ENCODE measurements at regions not wholly inside any gene's neighbourhood (a gene's known extent, or its start where the extent isn't known, plus 50 kb on each side); places are given as distances from the start of the nearest gene placed in this dataset.

- peaks cover 3% of the 10 kb centered on the region for H3K36me3 Mint-ChIP-seq
- H3K4me3 Mint-ChIP-seq = no peak overlapping the region
- TF ChIP-seq CTCF (IDR thresholded peaks at IDR 0.05; ENCODE audit: unreplicated experiment) = no peak
- no peaks in the 10 kb centered on the region for H3K4me1 Mint-ChIP-seq
- peaks cover 6% of the 10 kb centered on the region for H3K9me3 Mint-ChIP-seq
- peaks cover 23% of the 10 kb centered on the region for H3K27me3 Mint-ChIP-seq (ENCODE audit: low read depth)
- no peak for DNase-seq (ENCODE audit: low spot score in 2 of 2, unreplicated experiment in 2 of 2)
- no peak overlapping the region for H3K27ac Mint-ChIP-seq
Observed at GRCh38 chr9:90124961-90125360, 517.7 kb downstream of the DIRAS2 start.

- no peak for TF ChIP-seq CTCF (IDR thresholded peaks at IDR 0.05; ENCODE audit: unreplicated experiment)
- Mint-ChIP-seq H3K4me3 (no peak overlapping the region), H3K9me3 (peaks cover 6% of the 10 kb centered on the region), H3K36me3 (peaks cover 3% of the 10 kb centered on the region), H3K27ac (no peak overlapping the region), H3K4me1 (no peaks in the 10 kb centered on the region), H3K27me3 (ENCODE audit: low read depth) (peaks cover 29% of the 10 kb centered on the region)
- no peak for DNase-seq (ENCODE audit: low spot score in 2 of 2, unreplicated experiment in 2 of 2)
Observed at GRCh38 chr9:90127923-90128322, 514.7 kb downstream of the DIRAS2 start.

GRCh38 chr9:90128587-90129190 lies 513.9 kb downstream of the DIRAS2 start:
- TF ChIP-seq CTCF (IDR thresholded peaks at IDR 0.05; ENCODE audit: unreplicated experiment) = no peak
- peaks cover 6% of the 10 kb centered on the region for H3K9me3 Mint-ChIP-seq
- H3K27ac Mint-ChIP-seq = no peak overlapping the region
- H3K36me3 Mint-ChIP-seq = peaks cover 3% of the 10 kb centered on the region
- no peaks in the 10 kb centered on the region for H3K4me1 Mint-ChIP-seq
- no peak overlapping the region for H3K4me3 Mint-ChIP-seq
- DNase-seq (ENCODE audit: low spot score in 2 of 2, unreplicated experiment in 2 of 2) = no peak
- peaks cover 29% of the 10 kb centered on the region for H3K27me3 Mint-ChIP-seq (ENCODE audit: low read depth)

- no peak for TF ChIP-seq CTCF (IDR thresholded peaks at IDR 0.05; ENCODE audit: unreplicated experiment)
- H3K27ac Mint-ChIP-seq = no peak overlapping the region
- DNase-seq (ENCODE audit: low spot score in 2 of 2, unreplicated experiment in 2 of 2) = no peak
- H3K27me3 Mint-ChIP-seq (ENCODE audit: low read depth) = peaks cover 35% of the 10 kb centered on the region
- no peaks in the 10 kb centered on the region for H3K36me3 Mint-ChIP-seq
- H3K9me3 Mint-ChIP-seq = peaks cover 2% of the 10 kb centered on the region
- no peaks in the 10 kb centered on the region for H3K4me1 Mint-ChIP-seq
- H3K4me3 Mint-ChIP-seq = no peak overlapping the region
Observed at GRCh38 chr9:90129446-90129845, 513.2 kb downstream of the DIRAS2 start.

- DNase-seq (ENCODE audit: low spot score in 2 of 2, unreplicated experiment in 2 of 2) = no peak
- no peaks in the 10 kb centered on the region for H3K4me1 Mint-ChIP-seq
- no peak for TF ChIP-seq CTCF (IDR thresholded peaks at IDR 0.05; ENCODE audit: unreplicated experiment)
- H3K27me3 Mint-ChIP-seq (ENCODE audit: low read depth) = peaks cover 33% of the 10 kb centered on the region
- H3K36me3 Mint-ChIP-seq = no peaks in the 10 kb centered on the region
- no peak overlapping the region for H3K4me3 Mint-ChIP-seq
- H3K27ac Mint-ChIP-seq = no peak overlapping the region
- no peaks in the 10 kb centered on the region for H3K9me3 Mint-ChIP-seq
Observed at GRCh38 chr9:90131568-90131967, 511.1 kb downstream of the DIRAS2 start.

- Mint-ChIP-seq H3K4me1 (no peaks in the 10 kb centered on the region), H3K9me3 (no peaks in the 10 kb centered on the region), H3K27ac (no peak overlapping the region), H3K36me3 (no peaks in the 10 kb centered on the region), H3K27me3 (ENCODE audit: low read depth) (peaks cover 31% of the 10 kb centered on the region), H3K4me3 (no peak overlapping the region)
- DNase-seq (ENCODE audit: low spot score in 2 of 2, unreplicated experiment in 2 of 2) = no peak
- TF ChIP-seq CTCF (IDR thresholded peaks at IDR 0.05; ENCODE audit: unreplicated experiment) = no peak
Observed at GRCh38 chr9:90132866-90133265, 509.8 kb downstream of the DIRAS2 start.

Data from mesothelial cell of epicardium (in vitro differentiated cells).